HEK293T (cell line): ENCODE measurements at regions not wholly inside any gene's neighbourhood (a gene's known extent, or its start where the extent isn't known, plus 50 kb on each side); places are given as distances from the start of the nearest gene placed in this dataset.

Experiments
- BHLHE40 ChIP-seq: fragments of 450-650 bp; IDR thresholded peaks from 2 replicates; pipeline ENCODE4 v1.6.1; 2016; ENCODE audit warnings: mild to moderate bottlenecking, moderate library complexity, borderline replicate concordance
- HDGF ChIP-seq: fragments of 450-650 bp; IDR thresholded peaks from 2 replicates; pipeline ENCODE4 v1.6.1; 2017; ENCODE audit warnings: antibody characterized with exemption, borderline replicate concordance
- LEF1 ChIP-seq: fragments of 450-650 bp; IDR thresholded peaks from 2 replicates; pipeline ENCODE4 v1.6.1; 2017; ENCODE audit warnings: mild to moderate bottlenecking, borderline replicate concordance
- NFRKB ChIP-seq: fragments of 450-650 bp; IDR thresholded peaks from 2 replicates; pipeline ENCODE4 v1.6.1; 2016; ENCODE audit warnings: mild to moderate bottlenecking, moderate library complexity
- SP1 ChIP-seq: fragments of 450-650 bp; IDR thresholded peaks from 2 replicates; pipeline ENCODE4 v1.6.1; 2017

DNA sequence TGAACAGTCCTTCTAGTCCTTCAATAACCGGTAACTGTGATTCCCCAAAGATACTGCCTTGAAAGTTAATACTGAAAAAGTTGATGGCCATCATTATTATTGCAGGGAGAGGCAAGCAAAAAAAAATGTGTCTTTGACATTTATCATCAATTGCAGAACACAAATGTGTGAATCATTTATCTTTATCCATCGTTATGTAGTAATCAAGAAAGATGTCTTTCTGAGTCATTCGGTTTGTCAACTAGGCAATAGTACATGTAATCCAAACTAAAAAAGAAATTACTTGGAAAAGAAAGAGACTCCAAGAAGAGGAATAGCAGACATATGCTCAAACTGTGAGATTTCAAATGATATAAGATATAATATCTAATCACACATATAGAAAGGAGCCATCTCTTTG, 473.0 kb downstream of the CETN3 start:
- TF ChIP-seq HDGF (no peak), SP1 (no peak), NFRKB (no peak), BHLHE40 (no peak), LEF1 (no peak)
